ENCODE measurements at regions not wholly inside any gene's neighbourhood (a gene's known extent, or its start where the extent isn't known, plus 50 kb on each side); places are given as distances from the start of the nearest gene placed in this dataset.

GRCh38 chr6:150813993-150814359 is 51.5 kb upstream of the MTHFD1L start:
- in situ Hi-C loops (cut with MboI; ENCODE audit: low sequenced_read_pairs) = loop anchor here (10.0 to 25.0 kb wide), 2 partner anchors 399 to 752 kb away; partner anchors contain the start of gene ULBP3

Data from HL-60/S4 treated with phorbol 12-myristate 13-acetate at 8.2 ng/mL for 4 days and 3 days (cell line).